ENCODE measurements at regions not wholly inside any gene's neighbourhood (a gene's known extent, or its start where the extent isn't known, plus 50 kb on each side); places are given as distances from the start of the nearest gene placed in this dataset.

- no peak for ATAC-seq
- intact Hi-C loops (cut with DNase I, micrococcal nuclease), result no loop called here
- H3K4me3 ChIP-seq, result no peak overlapping the region
- TF ChIP-seq, protein P1, sequence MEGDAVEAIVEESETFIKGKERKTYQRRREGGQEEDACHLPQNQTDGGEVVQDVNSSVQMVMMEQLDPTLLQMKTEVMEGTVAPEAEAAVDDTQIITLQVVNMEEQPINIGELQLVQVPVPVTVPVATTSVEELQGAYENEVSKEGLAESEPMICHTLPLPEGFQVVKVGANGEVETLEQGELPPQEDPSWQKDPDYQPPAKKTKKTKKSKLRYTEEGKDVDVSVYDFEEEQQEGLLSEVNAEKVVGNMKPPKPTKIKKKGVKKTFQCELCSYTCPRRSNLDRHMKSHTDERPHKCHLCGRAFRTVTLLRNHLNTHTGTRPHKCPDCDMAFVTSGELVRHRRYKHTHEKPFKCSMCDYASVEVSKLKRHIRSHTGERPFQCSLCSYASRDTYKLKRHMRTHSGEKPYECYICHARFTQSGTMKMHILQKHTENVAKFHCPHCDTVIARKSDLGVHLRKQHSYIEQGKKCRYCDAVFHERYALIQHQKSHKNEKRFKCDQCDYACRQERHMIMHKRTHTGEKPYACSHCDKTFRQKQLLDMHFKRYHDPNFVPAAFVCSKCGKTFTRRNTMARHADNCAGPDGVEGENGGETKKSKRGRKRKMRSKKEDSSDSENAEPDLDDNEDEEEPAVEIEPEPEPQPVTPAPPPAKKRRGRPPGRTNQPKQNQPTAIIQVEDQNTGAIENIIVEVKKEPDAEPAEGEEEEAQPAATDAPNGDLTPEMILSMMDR (IDR thresholded peaks at IDR 0.05), result no peak
- no peaks in the 10 kb centered on the region for H3K36me3 ChIP-seq (ENCODE audit: low read depth)
- no peak for DNase-seq
- no peaks in the 10 kb centered on the region for H3K4me1 ChIP-seq (ENCODE audit: low read depth)
- H3K9me3 ChIP-seq, result no peaks in the 10 kb centered on the region
Measured at GRCh38 chr6:78583079-78583478, 284.3 kb upstream of the IRAK1BP1 start.

DNA sequence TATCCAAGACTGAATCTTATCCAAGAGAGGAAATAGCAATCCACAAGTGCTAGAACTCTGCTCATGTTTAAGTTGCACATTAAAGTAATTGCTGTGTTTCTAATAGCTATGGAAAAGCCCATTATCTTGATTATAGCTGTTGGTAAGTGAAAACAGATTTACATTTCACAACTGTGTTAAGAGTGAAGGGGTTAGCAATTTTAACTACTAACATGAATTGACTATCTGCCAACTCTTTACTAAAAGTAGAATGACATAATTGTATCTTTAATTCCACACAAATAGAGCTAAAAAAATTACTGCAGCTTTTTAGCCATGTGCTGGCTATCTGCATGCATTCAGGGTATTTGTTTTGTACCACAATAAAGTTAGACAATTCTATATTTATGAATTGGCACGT, 277.9 kb upstream of the IRAK1BP1 start:
- intact Hi-C loops (cut with DNase I, micrococcal nuclease), result no loop called here
- DNase-seq (no peak), ATAC-seq (no peak)
- Histone ChIP-seq H3K9me3 (no peaks in the 10 kb centered on the region), H3K4me1 (ENCODE audit: low read depth) (no peaks in the 10 kb centered on the region), H3K36me3 (ENCODE audit: low read depth) (no peaks in the 10 kb centered on the region), H3K4me3 (no peak overlapping the region)
- TF ChIP-seq, protein P1 (IDR thresholded peaks at IDR 0.05), result no peak

DNA sequence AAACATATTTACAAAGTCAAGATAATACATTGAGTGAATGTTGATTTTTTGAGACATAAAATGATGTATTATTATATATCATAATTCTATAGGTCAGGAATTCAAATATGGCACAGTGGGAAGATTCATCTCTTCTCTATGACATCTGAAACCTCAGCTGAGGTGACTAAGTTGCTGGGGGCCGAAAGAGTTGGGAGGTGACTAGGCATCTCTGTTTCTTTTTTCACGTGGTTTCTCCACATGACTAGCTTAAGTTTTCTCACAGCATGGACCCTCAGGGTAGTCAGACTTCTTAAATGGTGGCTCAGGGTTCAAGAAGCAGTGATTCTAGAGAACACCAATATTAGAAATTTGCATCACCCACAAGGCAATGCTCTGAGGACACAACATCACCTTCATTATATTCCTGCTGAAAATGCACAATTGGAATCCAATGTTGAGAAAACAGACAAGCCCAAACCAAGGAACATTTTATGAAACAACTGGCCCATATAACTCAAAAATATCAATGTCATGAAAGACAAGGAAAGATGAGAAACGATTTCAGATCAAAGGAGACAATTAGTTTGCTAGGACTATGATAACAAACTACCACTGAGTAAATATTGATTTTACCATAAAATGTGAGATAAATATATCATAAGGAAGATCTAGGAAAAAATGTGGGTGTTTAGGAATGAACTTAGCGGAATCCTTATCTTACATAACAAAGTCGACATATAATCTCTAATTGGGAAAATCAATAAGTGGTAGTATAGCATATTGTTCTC, 273.3 kb upstream of the IRAK1BP1 start:
- intact Hi-C loops (cut with DNase I, micrococcal nuclease), result no loop called here
- Histone ChIP-seq H3K4me1 (ENCODE audit: low read depth) (no peaks in the 10 kb centered on the region), H3K9me3 (no peaks in the 10 kb centered on the region), H3K36me3 (ENCODE audit: low read depth) (no peaks in the 10 kb centered on the region), H3K4me3 (no peak overlapping the region)
- DNase-seq (no peak), ATAC-seq (no peak)
- TF ChIP-seq, protein P1 (IDR thresholded peaks at IDR 0.05), result no peak

DNA sequence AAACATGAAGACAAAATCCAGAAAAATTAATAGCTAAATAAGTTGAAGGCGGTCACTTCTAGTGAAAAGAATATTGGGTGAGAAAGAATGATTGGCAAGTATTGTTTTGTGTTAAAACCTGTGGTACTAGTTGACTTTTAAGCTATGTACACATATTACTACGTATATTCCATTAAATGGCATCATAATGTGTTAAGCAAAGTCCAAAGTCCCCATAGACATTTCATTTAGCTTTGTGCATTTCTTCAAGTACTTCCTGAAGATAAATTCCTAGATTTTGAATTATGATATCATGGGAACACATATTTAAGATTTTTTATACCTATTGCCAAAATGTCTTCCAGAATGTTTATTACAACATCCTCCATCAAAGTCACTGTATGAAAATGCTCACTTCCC, 272.7 kb upstream of the IRAK1BP1 start:
- TF ChIP-seq, protein P1 (IDR thresholded peaks at IDR 0.05), result no peak
- intact Hi-C loops (cut with DNase I, micrococcal nuclease), result no loop called here
- Histone ChIP-seq H3K4me3 (no peak overlapping the region), H3K36me3 (ENCODE audit: low read depth) (no peaks in the 10 kb centered on the region), H3K4me1 (ENCODE audit: low read depth) (no peaks in the 10 kb centered on the region), H3K9me3 (no peaks in the 10 kb centered on the region)
- DNase-seq (no peak), ATAC-seq (peak; percentile 68)

DNA sequence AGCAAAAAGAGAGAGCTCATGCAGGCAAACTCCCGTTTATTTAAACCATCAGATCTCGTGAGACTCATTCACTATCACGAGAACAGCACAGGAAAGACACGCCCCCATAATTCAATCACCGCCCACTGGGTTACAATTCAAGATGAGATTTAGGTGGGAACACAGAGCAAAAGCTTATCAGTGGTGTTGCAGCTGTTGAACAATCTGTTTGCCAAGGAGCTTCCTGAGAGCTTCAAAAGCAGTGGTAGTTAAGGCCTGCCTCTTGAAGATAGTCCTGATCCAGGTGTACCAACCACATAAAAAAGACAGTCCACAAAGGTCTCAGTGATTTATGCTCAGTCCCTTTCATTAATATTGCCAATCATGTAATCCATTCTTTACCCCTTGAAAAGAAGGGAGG, 269.4 kb upstream of the IRAK1BP1 start:
- intact Hi-C loops (cut with DNase I, micrococcal nuclease), result no loop called here
- ATAC-seq (no peak), DNase-seq (no peak)
- Histone ChIP-seq H3K4me3 (no peak overlapping the region), H3K36me3 (ENCODE audit: low read depth) (no peaks in the 10 kb centered on the region), H3K4me1 (ENCODE audit: low read depth) (no peaks in the 10 kb centered on the region), H3K9me3 (no peaks in the 10 kb centered on the region)
- TF ChIP-seq, protein P1 (IDR thresholded peaks at IDR 0.05), result no peak

Data from mucosa of descending colon (tissue), 3 donors.